ENCODE measurements at regions not wholly inside any gene's neighbourhood (a gene's known extent, or its start where the extent isn't known, plus 50 kb on each side); places are given as distances from the start of the nearest gene placed in this dataset.

- no peak for TF ChIP-seq CTCF (conservative IDR thresholded peaks at IDR 0.05; ENCODE audit: control insufficient read depth, insufficient read depth, low read depth, low read length)
- H3K4me3 ChIP-seq (ENCODE audit: control insufficient read depth, low read depth, low read length), result no peak overlapping the region
- peak; percentile 70 for DNase-seq (ENCODE audit: low read depth)
Observed at GRCh38 chr7:41910940-41911600, 208.2 kb upstream of the INHBA start.

- H3K4me3 ChIP-seq (ENCODE audit: control insufficient read depth, low read depth, low read length), result no peak overlapping the region
- TF ChIP-seq CTCF (conservative IDR thresholded peaks at IDR 0.05; ENCODE audit: control insufficient read depth, insufficient read depth, low read depth, low read length), result no peak
- DNase-seq (ENCODE audit: low read depth), result no peak
Observed at GRCh38 chr7:41907444-41907843, 204.6 kb upstream of the INHBA start.

- no peak for TF ChIP-seq CTCF (conservative IDR thresholded peaks at IDR 0.05; ENCODE audit: control insufficient read depth, insufficient read depth, low read depth, low read length)
- no peak overlapping the region for H3K4me3 ChIP-seq (ENCODE audit: control insufficient read depth, low read depth, low read length)
- DNase-seq (ENCODE audit: low read depth), result peak; percentile 24
Observed at GRCh38 chr7:41900532-41900931, 197.6 kb upstream of the INHBA start.

- H3K4me3 ChIP-seq (ENCODE audit: control insufficient read depth, low read depth, low read length), result no peak overlapping the region
- TF ChIP-seq CTCF (conservative IDR thresholded peaks at IDR 0.05; ENCODE audit: control insufficient read depth, insufficient read depth, low read depth, low read length), result no peak
- DNase-seq (ENCODE audit: low read depth), result no peak
Observed at GRCh38 chr7:41899823-41900433, 197.0 kb upstream of the INHBA start.

- DNase-seq (ENCODE audit: low read depth), result no peak
- no peak for TF ChIP-seq CTCF (conservative IDR thresholded peaks at IDR 0.05; ENCODE audit: control insufficient read depth, insufficient read depth, low read depth, low read length)
Observed at GRCh38 chr7:41893656-41894055, 190.8 kb upstream of the INHBA start.

GRCh38 chr7:41892356-41893100, 189.6 kb upstream of the INHBA start:
- no peak for DNase-seq (ENCODE audit: low read depth)
- no peak overlapping the region for H3K4me3 ChIP-seq (ENCODE audit: control insufficient read depth, low read depth, low read length)
- no peak for TF ChIP-seq CTCF (conservative IDR thresholded peaks at IDR 0.05; ENCODE audit: control insufficient read depth, insufficient read depth, low read depth, low read length)

More at GRCh38 chr7:41893656-41894055, 190.8 kb upstream of the INHBA start:
- H3K4me3 ChIP-seq (ENCODE audit: control insufficient read depth, low read depth, low read length), result no peak overlapping the region

Measured in fibroblast of mammary gland (primary cell).